ENCODE measurements at regions not wholly inside any gene's neighbourhood (a gene's known extent, or its start where the extent isn't known, plus 50 kb on each side); places are given as distances from the start of the nearest gene placed in this dataset.

- peaks cover 10% of the 10 kb centered on the region; the same call in 1 of the 2 replicates for H3F3A ChIP-seq (ENCODE audit: insufficient read depth, low read length)
- H3K36me3 ChIP-seq (ENCODE audit: insufficient read depth, low read length): peaks cover 71% of the 10 kb centered on the region
- H3K4me3 ChIP-seq (ENCODE audit: low read depth, low read length, poor library complexity, severe bottlenecking): no peak overlapping the region
- no peaks in the 10 kb centered on the region for H3K27me3 ChIP-seq (ENCODE audit: insufficient read depth, low read length)
- H3K79me2 ChIP-seq (ENCODE audit: insufficient read depth, low read length): peaks cover 63% of the 10 kb centered on the region
- H3K9ac ChIP-seq (ENCODE audit: low read length): no peak overlapping the region
- H3K9me2 ChIP-seq (ENCODE audit: low read depth, low read length): no peaks in the 10 kb centered on the region
- H2AFZ ChIP-seq (ENCODE audit: low read length): no peak overlapping the region
- H3K4me2 ChIP-seq (ENCODE audit: low read length): no peak overlapping the region
- H3K4me1 ChIP-seq (ENCODE audit: insufficient read depth, low read length, severe bottlenecking): no peaks in the 10 kb centered on the region
- no peak for TF ChIP-seq CTCF (IDR thresholded peaks at IDR 0.05; ENCODE audit: low read length)
- no peak for TF ChIP-seq EZH2 (IDR thresholded peaks at IDR 0.05; ENCODE audit: borderline replicate concordance, low read length)
- no peak overlapping the region for H3K27ac ChIP-seq (ENCODE audit: low read depth, low read length, poor library complexity, severe bottlenecking)
- H3K9me3 ChIP-seq (ENCODE audit: low read length): no peaks in the 10 kb centered on the region
- H4K20me1 ChIP-seq (ENCODE audit: insufficient read depth, low read length): no peaks in the 10 kb centered on the region
Observed at GRCh38 chr1:198867182-198867581, 228.3 kb downstream of the PTPRC start.

- Histone ChIP-seq H3F3A (ENCODE audit: insufficient read depth, low read length) (peaks cover 7% of the 10 kb centered on the region; the same call in 1 of the 2 replicates), H3K9ac (ENCODE audit: low read length) (no peak overlapping the region), H3K4me3 (ENCODE audit: low read depth, low read length, poor library complexity, severe bottlenecking) (no peak overlapping the region), H3K9me2 (ENCODE audit: low read depth, low read length) (no peaks in the 10 kb centered on the region), H2AFZ (ENCODE audit: low read length) (no peak overlapping the region), H3K4me1 (ENCODE audit: insufficient read depth, low read length, severe bottlenecking) (no peaks in the 10 kb centered on the region), H3K36me3 (ENCODE audit: insufficient read depth, low read length) (peaks cover 84% of the 10 kb centered on the region), H3K9me3 (ENCODE audit: low read length) (no peaks in the 10 kb centered on the region), H3K4me2 (ENCODE audit: low read length) (no peak overlapping the region), H3K27ac (ENCODE audit: low read depth, low read length, poor library complexity, severe bottlenecking) (no peak overlapping the region), H3K27me3 (ENCODE audit: insufficient read depth, low read length) (no peaks in the 10 kb centered on the region), H4K20me1 (ENCODE audit: insufficient read depth, low read length) (no peaks in the 10 kb centered on the region), H3K79me2 (ENCODE audit: insufficient read depth, low read length) (peaks cover 65% of the 10 kb centered on the region)
- TF ChIP-seq EZH2 (IDR thresholded peaks at IDR 0.05; ENCODE audit: borderline replicate concordance, low read length) (no peak), CTCF (IDR thresholded peaks at IDR 0.05; ENCODE audit: low read length) (no peak)
Observed at GRCh38 chr1:198873696-198874230, 234.9 kb downstream of the PTPRC start.

GRCh38 chr1:198876371-198876871 lies 237.6 kb downstream of the PTPRC start:
- Histone ChIP-seq H3F3A (ENCODE audit: insufficient read depth, low read length) (0 out of 2 replicates have a peak, but pooled peaks cover under 1% of the 10 kb centered on the region), H2AFZ (ENCODE audit: low read length) (no peak overlapping the region), H3K36me3 (ENCODE audit: insufficient read depth, low read length) (peaks cover 86% of the 10 kb centered on the region), H3K9me2 (ENCODE audit: low read depth, low read length) (no peaks in the 10 kb centered on the region), H3K4me3 (ENCODE audit: low read depth, low read length, poor library complexity, severe bottlenecking) (no peak overlapping the region), H3K79me2 (ENCODE audit: insufficient read depth, low read length) (peaks cover 63% of the 10 kb centered on the region), H3K9me3 (ENCODE audit: low read length) (no peaks in the 10 kb centered on the region), H4K20me1 (ENCODE audit: insufficient read depth, low read length) (no peaks in the 10 kb centered on the region), H3K4me2 (ENCODE audit: low read length) (no peak overlapping the region), H3K9ac (ENCODE audit: low read length) (no peak overlapping the region), H3K27ac (ENCODE audit: low read depth, low read length, poor library complexity, severe bottlenecking) (no peak overlapping the region), H3K27me3 (ENCODE audit: insufficient read depth, low read length) (no peaks in the 10 kb centered on the region), H3K4me1 (ENCODE audit: insufficient read depth, low read length, severe bottlenecking) (no peaks in the 10 kb centered on the region)
- TF ChIP-seq CTCF (IDR thresholded peaks at IDR 0.05; ENCODE audit: low read length) (no peak), EZH2 (IDR thresholded peaks at IDR 0.05; ENCODE audit: borderline replicate concordance, low read length) (no peak)

Measured in OCI-LY1 (cell line).